NCI-H82 treated with DMSO at 0.1 percent for 48 hours (cell line): ENCODE measurements at regions not wholly inside any gene's neighbourhood (a gene's known extent, or its start where the extent isn't known, plus 50 kb on each side); places are given as distances from the start of the nearest gene placed in this dataset.
"Not testable (repeated sequence)": the region's sequence is repeated elsewhere in the genome, so short reads cannot be mapped to it uniquely, and the experiment has no call there.

Experiments
- DNase-seq: peaks from one replicate; lab custom pipeline; 2025; ENCODE audit not compliant: unreplicated experiment; lab: John Stamatoyannopoulos, UW

DNA sequence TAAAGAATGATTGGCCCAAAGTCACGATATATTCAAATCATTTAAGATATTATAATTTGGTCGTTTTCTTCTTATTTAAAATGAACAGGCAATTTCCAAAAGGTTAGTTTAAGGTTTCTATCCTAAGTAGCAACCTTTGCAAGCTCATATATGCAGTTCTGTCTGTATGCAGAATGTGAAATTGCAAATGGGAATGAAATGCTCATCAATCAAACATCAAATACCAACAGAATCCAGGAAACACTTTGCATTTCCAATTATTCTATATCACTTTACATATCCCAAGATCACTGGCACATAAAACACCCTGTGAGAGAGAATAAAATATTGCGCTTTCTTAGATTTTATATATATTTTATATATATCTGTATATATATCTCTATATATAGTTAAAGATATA lies 237.3 kb downstream of the NRIP1 start:
- no peak for DNase-seq

DNA sequence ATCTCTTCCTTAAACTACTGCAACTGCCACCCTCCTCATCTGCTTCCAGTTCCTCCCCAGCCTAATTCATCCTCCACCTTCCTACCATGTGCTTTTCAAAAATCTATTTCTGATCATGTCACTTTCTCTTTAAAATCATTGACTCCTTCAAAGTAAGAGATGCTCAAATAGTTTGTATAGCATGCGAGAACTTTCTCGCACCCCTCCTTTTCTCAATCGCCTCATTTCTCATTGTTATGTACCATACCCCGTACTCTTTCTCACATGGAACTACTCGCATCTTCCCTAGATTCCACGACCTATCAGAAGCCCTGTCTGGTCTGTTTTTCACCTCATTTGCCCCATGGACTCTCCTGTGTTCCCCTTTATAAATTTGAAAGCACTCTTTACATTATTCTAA lies 238.2 kb downstream of the NRIP1 start:
- no peak for DNase-seq

DNA sequence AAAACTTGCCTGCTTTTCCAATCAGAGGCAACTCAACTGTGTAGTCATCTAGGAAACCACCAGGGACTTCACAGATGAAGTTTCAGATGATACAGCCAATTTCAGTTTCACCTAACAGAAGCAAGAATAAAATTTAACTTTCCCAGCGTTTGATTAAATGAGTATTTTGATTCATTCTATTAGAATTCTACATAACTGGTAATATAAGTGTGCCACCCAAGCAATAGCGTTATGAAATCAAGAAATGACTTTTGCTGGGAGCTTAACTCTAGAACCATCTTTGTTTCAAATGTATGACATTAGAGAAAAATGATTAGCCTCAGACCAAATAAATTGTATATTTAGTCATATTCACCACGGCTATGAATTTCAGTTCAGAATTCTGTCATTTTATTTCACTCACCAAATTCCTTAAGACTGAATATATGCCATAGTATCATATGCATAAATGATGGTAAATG lies 239.3 kb downstream of the NRIP1 start:
- DNase-seq = no peak

DNA sequence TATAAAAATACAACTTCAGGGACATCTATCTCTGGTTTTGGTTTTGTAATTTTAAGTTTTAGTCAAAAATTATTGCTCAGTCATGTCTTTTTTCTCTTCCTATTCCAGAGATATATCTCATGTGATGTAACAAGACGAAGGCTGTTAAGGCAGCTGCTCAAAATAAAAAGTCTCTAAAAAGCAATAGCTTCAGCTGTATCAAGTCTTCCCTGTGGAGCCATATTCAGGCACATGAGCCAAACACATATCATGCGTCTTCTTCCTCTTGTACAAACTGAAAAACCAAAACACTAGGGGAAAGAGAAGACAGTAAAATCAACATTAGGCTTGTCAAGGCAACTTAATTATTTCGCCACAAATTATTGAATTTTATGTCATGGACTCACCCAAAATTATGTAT lies 240.7 kb downstream of the NRIP1 start:
- no peak for DNase-seq

DNA sequence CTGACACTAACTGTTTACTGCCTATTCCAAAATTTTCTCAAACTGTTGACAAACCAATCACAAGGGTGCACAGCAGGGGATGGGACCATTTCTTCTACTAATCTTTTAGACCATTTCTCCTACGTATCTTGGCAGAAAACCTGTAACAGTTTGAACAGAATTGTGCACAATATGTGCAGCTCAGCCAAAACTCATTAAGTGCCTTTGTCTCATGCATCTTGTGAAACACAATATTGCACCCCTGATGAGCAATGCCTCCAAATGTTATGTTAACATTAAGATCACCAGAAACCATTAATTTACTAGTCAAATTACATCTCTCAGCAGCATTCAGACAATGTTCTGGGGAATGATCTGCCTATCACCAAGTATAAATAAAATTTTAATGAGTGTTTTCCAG lies 247.5 kb downstream of the NRIP1 start:
- no peak for DNase-seq

DNA sequence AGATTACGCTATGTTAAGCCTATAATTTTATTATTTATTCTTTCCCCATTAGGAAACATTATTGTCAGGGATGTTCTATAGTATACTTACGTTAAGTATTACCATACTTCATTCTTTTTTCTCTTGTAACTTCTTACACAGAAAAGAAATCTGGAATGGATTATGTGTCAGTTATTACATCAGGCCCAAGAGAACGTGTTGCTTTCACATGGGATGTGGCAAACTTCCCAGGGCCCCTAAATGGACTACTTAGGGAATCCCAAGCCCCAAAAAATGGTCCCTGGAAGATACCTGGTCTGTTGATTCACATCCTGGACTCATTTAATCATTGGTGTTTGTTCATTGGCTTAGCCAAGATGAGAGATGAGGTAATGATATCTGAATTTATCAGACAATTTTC lies 249.8 kb downstream of the NRIP1 start:
- no peak for DNase-seq

DNA sequence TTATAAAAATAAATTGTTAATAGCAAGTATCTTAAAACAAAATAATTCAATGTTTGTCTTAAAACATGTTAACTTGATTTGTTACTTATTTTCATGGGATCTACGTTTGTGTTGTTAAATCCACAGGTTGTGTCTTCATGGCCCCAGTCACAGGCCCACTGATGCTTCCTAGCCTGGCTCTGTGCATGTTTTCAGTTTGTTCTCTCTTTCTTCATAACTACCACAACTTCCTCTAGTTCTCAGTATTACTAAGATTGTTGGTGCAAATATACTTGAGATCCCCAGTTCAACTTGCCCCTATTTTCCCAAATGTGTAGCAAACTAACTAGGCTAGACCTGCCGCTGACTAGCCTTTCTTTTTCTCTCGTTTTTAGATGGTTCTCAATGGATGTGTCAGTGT lies 250.5 kb downstream of the NRIP1 start:
- no peak for DNase-seq

DNA sequence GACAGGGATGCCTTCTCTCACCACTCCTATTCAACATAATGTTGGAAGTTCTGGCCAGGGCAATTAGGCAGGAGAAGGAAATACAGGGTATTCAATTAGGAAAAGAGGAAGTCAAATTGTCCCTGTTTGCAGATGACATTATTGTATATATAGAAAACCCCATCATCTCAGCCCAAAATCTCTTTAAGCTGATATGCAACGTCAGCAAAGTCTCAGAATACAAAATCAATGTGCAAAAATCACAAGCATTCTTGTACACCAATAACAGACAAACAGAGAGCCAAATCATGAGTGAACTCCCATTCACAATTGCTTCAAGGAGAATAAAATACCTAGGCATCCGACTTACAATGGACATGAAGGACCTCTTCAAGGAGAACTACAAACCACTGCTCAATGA lies 258.1 kb upstream of the SAMSN1 start:
- DNase-seq = not testable (repeated sequence)

DNA sequence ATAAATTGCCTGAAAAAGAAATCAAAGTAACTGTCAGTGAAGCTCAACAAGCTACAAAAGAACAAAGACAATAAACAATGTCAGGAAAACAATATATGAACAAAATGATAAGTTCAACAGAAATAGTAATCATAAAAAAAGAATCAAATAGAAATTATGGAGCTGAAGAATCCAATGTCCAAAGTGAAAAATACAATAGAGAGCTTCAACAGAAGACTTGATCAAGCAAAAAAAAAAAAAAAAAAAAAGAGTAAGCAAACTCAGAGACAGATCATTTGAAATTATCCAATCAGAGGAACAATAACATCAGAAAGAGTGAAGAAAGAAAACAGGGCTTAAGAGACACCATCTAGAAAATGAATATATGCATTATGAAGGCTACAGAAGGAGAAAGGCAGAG lies 251.4 kb upstream of the SAMSN1 start:
- no peak for DNase-seq

DNA sequence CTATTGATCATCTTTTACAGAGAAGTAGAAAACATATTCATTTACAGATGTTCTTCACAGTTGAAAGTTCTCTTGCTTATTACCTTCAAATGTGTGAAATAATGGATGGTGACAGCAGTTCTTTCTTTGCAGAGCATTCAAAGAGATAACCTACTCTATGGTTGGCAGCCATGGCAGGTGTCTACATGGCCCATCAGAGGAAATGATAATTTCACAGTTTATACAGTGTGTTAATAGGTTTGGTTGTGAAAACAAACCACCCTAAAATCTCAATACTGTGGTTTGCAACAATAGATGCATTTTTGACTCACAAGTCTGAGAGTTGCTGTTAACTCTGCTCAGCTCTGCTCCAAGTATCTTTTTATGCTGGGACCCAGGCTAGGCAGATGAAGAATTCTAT lies 241.2 kb upstream of the SAMSN1 start:
- no peak for DNase-seq

DNA sequence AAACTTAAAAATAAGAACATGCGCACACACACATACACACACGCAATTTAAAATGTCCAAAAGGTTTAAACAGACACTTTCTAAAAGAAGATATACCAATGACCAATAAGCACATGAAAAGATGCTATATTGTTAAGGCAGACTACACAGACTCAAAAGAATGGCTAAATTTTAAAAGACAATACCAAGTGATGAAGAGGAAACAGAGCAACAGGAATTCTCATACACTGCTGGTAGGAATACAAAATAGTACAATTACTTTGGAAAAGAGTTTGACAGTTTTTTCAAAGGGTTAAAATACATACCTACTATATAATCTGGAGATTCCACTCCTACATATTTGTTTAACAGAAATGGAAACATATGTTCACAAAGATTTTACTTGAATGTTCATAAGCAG lies 239.6 kb upstream of the SAMSN1 start:
- DNase-seq = no peak

DNA sequence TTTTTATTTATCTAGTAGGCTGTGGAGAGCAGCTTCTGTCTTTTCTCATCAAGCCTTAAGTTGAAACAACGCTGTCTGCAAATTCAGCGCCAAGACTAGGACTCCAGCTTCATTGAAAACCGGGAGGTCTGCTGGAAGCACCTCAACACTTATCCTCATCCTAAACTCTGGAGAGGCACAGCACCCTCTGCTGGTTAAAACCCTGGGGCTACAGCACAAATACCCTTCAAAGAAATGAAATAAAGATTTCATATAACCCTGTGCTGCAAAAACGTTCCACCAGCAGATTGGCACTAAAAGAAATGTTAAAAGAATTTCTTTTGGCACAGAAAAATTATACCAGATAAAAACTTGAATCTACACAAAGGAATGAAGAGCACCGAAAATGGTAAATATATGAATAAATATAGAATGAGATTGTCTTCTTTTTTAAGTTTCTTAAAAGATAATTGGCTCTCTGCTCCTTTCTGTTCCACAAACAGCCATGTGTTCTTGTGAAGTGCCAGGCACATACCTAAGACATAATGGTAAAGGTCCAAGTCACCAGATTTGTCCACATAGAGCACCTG lies 227.7 kb upstream of the SAMSN1 start:
- peak; percentile 38 for DNase-seq

DNA sequence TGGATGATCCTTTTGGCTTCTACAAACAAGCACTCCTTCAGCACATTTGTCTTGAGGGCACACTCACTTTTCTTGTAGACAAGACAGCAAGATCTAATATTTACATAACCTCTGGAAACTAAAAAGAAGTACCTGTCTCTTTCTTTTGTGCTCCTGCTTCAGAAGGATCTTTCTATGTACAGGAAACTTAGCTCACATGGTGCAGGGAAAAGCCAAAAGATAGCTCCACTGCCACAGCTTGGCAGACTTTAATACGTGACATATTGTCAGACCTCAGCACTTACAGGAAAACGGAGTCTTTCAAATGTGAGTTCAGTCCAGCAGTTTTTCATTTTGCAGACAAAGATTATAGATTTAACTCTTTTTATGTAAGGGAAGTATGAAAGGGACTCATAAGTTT lies 225.5 kb upstream of the SAMSN1 start:
- no peak for DNase-seq

DNA sequence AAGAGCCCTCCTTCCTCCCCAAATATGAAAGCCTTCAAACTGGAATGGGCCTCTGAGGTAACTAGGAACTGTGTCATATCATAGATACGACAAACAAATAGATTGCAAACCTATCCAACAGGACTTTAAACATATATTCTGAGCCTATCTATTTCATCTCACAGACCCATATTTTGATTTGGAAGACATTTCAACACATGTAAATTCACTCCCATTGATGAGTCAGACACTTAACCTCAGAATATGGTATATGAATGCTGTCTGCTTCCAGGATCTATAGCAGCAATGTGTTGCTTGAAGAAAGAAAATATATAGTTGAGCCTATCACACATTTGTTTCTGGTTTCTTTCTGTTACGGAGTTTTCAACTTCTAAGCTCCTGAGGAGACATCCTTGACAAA lies 221.9 kb upstream of the SAMSN1 start:
- no peak for DNase-seq

DNA sequence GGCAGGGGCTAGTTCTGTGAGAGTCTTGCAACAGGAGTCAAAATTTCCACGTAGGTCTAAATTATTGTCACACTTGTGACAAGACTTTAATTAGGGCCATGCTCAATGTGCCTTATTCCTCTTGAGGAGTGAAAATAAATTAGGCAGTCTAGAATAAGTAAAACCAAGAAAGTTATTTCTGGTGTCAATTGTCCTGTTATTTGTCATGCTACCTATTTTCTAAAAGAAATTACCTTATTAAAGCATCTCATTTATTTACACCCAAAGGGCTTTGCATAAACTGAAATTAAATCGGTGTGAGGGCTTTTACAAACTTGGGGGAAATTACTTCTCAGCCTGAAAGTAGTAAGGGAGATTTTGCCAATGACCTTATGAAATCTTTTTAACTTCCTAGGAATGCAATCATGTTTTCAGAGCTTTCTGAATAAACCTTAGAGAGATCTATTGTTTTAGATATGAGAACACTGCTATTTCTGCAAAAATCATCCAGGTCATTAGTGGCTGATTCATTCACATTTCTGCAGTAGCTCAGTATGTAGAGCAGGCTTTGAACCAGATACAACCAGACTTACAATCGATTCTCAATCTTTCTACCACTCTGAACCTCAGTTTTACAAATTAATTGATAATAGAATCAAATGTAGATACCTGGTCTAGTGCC lies 221.2 kb upstream of the SAMSN1 start:
- DNase-seq = no peak

DNA sequence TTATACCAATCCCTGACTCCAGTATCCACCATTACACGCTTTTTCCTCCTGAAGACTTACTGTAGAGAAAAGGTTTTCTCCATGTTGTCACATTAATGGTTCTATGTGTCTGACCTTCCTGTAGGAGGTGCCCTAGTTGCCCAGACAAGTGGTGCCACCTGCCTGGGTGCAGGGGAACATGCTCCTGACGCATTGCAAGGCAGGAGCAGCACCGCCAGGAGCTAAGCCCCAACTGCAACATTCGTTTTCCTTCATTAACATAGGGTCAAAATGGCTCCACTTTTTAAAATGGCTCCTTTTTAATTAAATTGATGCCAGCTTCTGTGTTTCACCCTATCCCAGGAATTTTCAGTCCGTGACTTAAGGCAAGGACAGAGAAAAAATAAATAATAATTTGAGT lies 220.1 kb upstream of the SAMSN1 start:
- no peak for DNase-seq

DNA sequence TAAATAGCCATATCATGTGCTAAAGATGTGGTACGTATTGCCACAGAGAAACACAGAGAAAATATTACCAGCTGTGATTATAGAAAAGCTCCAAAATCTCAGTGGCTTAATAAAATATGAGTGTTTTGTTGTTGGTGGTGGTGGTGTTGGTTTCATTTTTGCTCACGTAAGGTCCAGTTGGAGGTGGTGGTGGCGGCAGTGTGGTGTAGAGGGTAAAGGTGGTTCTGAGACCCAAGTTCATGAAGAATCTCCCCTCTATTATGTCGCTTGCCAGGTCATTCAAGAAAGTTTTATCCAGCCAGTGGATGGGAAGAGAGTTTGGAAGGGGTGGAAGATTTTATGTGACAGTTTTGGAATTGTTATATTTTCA lies 217.6 kb upstream of the SAMSN1 start:
- no peak for DNase-seq

DNA sequence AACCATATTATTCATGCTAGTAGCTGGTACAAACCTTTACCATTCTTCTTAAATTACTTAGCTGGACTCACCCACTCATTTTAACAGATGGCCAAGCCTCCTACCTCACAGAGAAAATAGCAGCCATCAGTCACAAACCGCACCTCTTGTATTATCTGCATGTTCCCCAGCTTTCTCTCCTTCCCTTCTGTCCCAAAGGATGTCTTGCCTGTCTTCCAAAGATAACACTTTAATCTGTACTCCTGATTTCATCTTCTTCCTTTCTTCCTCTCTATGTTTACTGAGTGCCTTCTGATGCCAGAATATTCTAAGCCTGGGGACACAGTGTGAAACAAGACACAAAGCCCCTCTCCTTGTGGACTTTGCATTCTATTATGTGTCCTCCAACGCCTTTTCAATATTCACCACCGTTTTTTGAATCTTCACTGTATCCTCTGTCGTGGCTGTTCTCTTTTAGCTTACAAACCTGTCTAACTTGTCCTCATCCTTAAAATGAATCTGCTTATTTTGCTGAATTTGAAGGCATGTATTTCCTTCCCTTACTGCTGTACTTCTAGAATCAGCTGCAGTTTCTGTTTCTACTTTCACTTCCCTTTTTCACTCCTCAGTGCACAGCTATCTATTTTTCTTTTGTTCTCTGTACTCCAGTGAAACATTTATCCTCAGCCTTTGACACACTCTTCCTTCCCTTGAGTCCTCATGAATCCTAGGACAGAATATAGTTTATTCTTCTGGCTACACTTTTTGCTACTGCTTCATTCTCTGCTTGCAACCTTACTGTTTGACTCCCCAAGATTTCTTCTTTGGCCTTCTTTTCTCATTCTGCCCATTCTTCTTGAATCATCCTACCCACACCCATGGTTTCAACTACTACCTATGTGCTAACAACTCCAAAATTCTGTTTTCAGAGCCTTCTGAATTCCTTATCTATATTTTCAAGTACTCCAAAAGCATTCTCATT lies 216.9 kb upstream of the SAMSN1 start:
- DNase-seq = no peak

DNA sequence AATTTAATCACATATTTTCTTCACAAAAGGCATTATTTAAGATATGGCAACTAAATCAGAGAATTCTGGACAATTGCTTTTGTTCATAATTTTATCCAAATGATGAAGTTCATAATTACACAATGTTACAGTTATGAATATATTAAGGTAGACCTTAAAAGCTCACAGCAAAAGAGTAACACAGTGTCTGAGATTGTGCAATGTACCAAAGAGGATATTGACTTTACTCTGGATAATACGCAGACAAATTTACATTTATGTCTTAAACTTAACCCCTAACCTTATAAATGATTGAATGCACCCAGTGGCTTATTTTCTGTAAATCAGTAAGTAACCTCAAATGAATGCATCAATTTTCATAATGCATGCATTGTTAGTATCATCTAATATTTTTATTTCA lies 216.2 kb upstream of the SAMSN1 start:
- no peak for DNase-seq

DNA sequence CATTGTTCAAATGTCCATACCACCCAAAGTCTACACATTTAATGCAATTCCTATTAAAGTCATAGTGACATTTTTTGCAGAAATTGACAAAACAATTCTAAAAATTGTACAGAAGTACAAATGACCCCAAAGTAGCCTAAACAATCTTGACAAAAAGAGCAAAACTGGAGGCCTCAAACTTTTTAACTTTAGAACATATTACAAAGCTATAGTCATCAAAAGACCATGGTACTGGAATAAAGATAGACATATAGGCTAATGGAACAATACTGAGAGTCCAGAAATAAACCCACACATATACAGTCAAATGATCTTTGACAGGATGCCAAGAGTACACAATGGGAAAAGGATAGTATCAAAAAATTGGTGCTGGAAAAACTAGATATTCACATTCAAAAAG lies 213.2 kb upstream of the SAMSN1 start:
- no peak for DNase-seq

DNA sequence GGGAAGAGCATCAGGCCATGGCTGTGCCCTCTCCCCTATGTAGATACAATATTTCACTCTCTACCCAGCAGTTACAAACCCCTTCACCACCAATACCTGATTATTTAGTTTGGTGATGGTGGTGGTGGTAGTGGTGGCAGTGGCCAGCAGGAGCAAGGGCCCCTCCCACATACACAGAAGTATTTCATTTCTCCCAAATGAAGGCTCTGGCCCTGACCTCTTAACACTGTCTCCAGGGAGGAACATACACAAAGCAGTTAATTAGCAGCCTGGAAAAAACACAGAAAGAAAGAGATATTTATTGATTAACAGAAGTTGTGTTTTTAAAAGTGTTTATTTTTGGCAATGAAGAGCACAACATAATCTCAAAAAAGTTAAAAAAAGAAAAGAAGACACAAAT lies 212.7 kb upstream of the SAMSN1 start:
- DNase-seq = no peak
